GM23248 (cell line): ENCODE measurements at regions not wholly inside any gene's neighbourhood (a gene's known extent, or its start where the extent isn't known, plus 50 kb on each side); places are given as distances from the start of the nearest gene placed in this dataset.

Experiments
- DNase-seq: peaks from one replicate; pipeline ENCODE4 v3.0.0-alpha.2; 2015
- H2AFZ ChIP-seq: fragments of 200-600 bp; sonication (generic); 2 replicates; pipeline ENCODE4 v1.6.1; 2016; ENCODE audit warnings: antibody characterized with exemption
- H3F3A ChIP-seq: fragments of 200-600 bp; sonication (generic); 2 replicates; pipeline ENCODE4 v1.6.1; 2016; ENCODE audit warnings: mild to moderate bottlenecking, antibody characterized with exemption, mixed run types; ENCODE audit not compliant: insufficient read depth
- H3K27ac ChIP-seq: fragments of 200-600 bp; sonication (generic); 2 replicates; pipeline ENCODE4 v1.5.1; 2016; ENCODE audit warnings: mild to moderate bottlenecking
- H3K27me3 ChIP-seq: fragments of 200-600 bp; sonication (generic); replicated peaks from 2 replicates; pipeline ENCODE4 v1.6.1; 2016; ENCODE audit warnings: mild to moderate bottlenecking; ENCODE audit not compliant: insufficient read depth
- H3K36me3 ChIP-seq: fragments of 200-600 bp; sonication (generic); 2 replicates; pipeline ENCODE4 v1.6.1; 2016; ENCODE audit warnings: low read depth, mild to moderate bottlenecking
- H3K4me1 ChIP-seq: fragments of 200-600 bp; sonication (generic); 2 replicates; pipeline ENCODE4 v1.6.1; 2016; ENCODE audit warnings: mild to moderate bottlenecking; ENCODE audit not compliant: insufficient read depth
- H3K4me2 ChIP-seq: fragments of 200-600 bp; sonication (generic); one replicate; pipeline ENCODE4 v1.6.1; 2016; ENCODE audit warnings: mild to moderate bottlenecking; ENCODE audit not compliant: unreplicated experiment
- H3K4me3 ChIP-seq: fragments of 200-600 bp; sonication (generic); 2 replicates; pipeline ENCODE4 v1.5.1; 2016; ENCODE audit warnings: mild to moderate bottlenecking
- H3K79me2 ChIP-seq: fragments of 200-600 bp; sonication (generic); 2 replicates; pipeline ENCODE4 v1.6.1; 2016; ENCODE audit warnings: mild to moderate bottlenecking; ENCODE audit not compliant: insufficient read depth
- H3K9ac ChIP-seq: fragments of 200-600 bp; sonication (generic); 2 replicates; pipeline ENCODE4 v1.6.1; 2016; ENCODE audit warnings: mild to moderate bottlenecking
- H3K9me2 ChIP-seq: fragments of 200-600 bp; sonication (generic); 2 replicates; pipeline ENCODE4 v1.6.1; 2016; ENCODE audit warnings: mixed run types, mild to moderate bottlenecking, moderate library complexity; ENCODE audit not compliant: insufficient read depth
- H3K9me3 ChIP-seq: fragments of 200-600 bp; sonication (generic); one replicate; pipeline ENCODE4 v1.6.1; 2017; ENCODE audit warnings: low read depth
- H4K20me1 ChIP-seq: fragments of 200-600 bp; sonication (generic); 2 replicates; pipeline ENCODE4 v1.6.0; 2016; ENCODE audit not compliant: insufficient read depth
- EZH2 ChIP-seq: fragments of 200-600 bp; sonication (generic); IDR thresholded peaks from 2 replicates; pipeline ENCODE4 v1.6.1; 2018; ENCODE audit warnings: antibody characterized with exemption, mild to moderate bottlenecking; ENCODE audit not compliant: insufficient read depth, poor library complexity, severe bottlenecking
- EZH2phosphoT487 ChIP-seq: fragments of 200-600 bp; sonication (generic); IDR thresholded peaks from 2 replicates; pipeline ENCODE4 v1.6.1; 2018; ENCODE audit warnings: antibody characterized with exemption, moderate library complexity, mild to moderate bottlenecking, low read depth; ENCODE audit not compliant: insufficient read depth
- WGBS, 2 experiments: methylation state at CpG; one replicate each; pipeline ENCODE4 v1.1.6; 2015 to 2017; ENCODE audit warnings: low lambda C conversion rate in 2 of 2, low coverage in 1 of 2; ENCODE audit errors: missing lambda C conversion rate in 2 of 2; 5-methylcytosine and 5-hydroxymethylcytosine counted together
- in situ Hi-C: fragments of 300-500 bp; cut with MboI; formaldehyde crosslinking; loops from 2 replicates; pipeline ENCODE4 v1.15.0; 2020

- H3K27ac ChIP-seq, result no peak overlapping the region
- no peaks in the 10 kb centered on the region for H4K20me1 ChIP-seq
- H3K9me3 ChIP-seq, result no peaks in the 10 kb centered on the region
- no peaks in the 10 kb centered on the region for H3K27me3 ChIP-seq
- no peak overlapping the region for H3K4me2 ChIP-seq
- peaks cover 16% of the 10 kb centered on the region for H3K4me1 ChIP-seq
- H3K4me3 ChIP-seq, result no peak overlapping the region
- no peak for DNase-seq
- H3F3A ChIP-seq, result no peaks in the 10 kb centered on the region; the same call in 1 of the 2 replicates
- WGBS, 2 experiments, result 97 to 100% methylated on average over 2 of the region's 2 CpGs
- no peak overlapping the region for H3K9ac ChIP-seq
- H2AFZ ChIP-seq, result no peak overlapping the region
- no peaks in the 10 kb centered on the region for H3K9me2 ChIP-seq
- in situ Hi-C loops, result no loop called here
- H3K36me3 ChIP-seq, result no peaks in the 10 kb centered on the region
- H3K79me2 ChIP-seq, result no peaks in the 10 kb centered on the region
- TF ChIP-seq EZH2, result no peak
- TF ChIP-seq EZH2phosphoT487, result no peak
These were observed 123.8 kb upstream of the DDIT4L start for GRCh38 chr4:100314057-100314456.

- Histone ChIP-seq H3K9me3 (no peaks in the 10 kb centered on the region), H3F3A (no peaks in the 10 kb centered on the region; the same call in 1 of the 2 replicates), H4K20me1 (no peaks in the 10 kb centered on the region), H3K36me3 (no peaks in the 10 kb centered on the region), H3K27me3 (no peaks in the 10 kb centered on the region), H3K79me2 (no peaks in the 10 kb centered on the region), H3K9ac (no peak overlapping the region), H3K4me3 (no peak overlapping the region), H3K4me2 (no peak overlapping the region), H2AFZ (no peak overlapping the region), H3K9me2 (no peaks in the 10 kb centered on the region), H3K27ac (no peak overlapping the region), H3K4me1 (peaks cover 10% of the 10 kb centered on the region)
- in situ Hi-C loops, result no loop called here
- WGBS, 2 experiments, result 82 to 90% methylated on average over 2 of the region's 2 CpGs
- no peak for DNase-seq
- no peak for TF ChIP-seq EZH2
- no peak for TF ChIP-seq EZH2phosphoT487
These were observed 122.5 kb upstream of the DDIT4L start for GRCh38 chr4:100312615-100313350.

GRCh38 chr4:100311181-100311580, 120.9 kb upstream of the DDIT4L start:
- no peaks in the 10 kb centered on the region for H4K20me1 ChIP-seq
- H3K9me2 ChIP-seq, result no peaks in the 10 kb centered on the region
- in situ Hi-C loops, result no loop called here
- TF ChIP-seq EZH2phosphoT487 (no peak), EZH2 (no peak)
- peaks cover 5% of the 10 kb centered on the region for H3F3A ChIP-seq
- H3K9me3 ChIP-seq, result no peaks in the 10 kb centered on the region
- peak; percentile 26 for DNase-seq
- no peak overlapping the region for H3K4me2 ChIP-seq
- H3K9ac ChIP-seq, result no peak overlapping the region
- no peak overlapping the region for H3K4me3 ChIP-seq
- H3K36me3 ChIP-seq, result no peaks in the 10 kb centered on the region
- H2AFZ ChIP-seq, result no peak overlapping the region
- no peak overlapping the region for H3K27ac ChIP-seq
- no peaks in the 10 kb centered on the region for H3K27me3 ChIP-seq
- 58 to 67% methylated on average over 3 of the region's 3 CpGs for WGBS, 2 experiments
- 0 out of 2 replicates have a peak, but pooled peaks cover 3% of the 10 kb centered on the region for H3K4me1 ChIP-seq
- H3K79me2 ChIP-seq, result no peaks in the 10 kb centered on the region

- Histone ChIP-seq H4K20me1 (no peaks in the 10 kb centered on the region), H2AFZ (no peak overlapping the region), H3K9me2 (no peaks in the 10 kb centered on the region), H3K79me2 (no peaks in the 10 kb centered on the region), H3K4me3 (no peak overlapping the region), H3F3A (peaks cover 12% of the 10 kb centered on the region), H3K9ac (no peak overlapping the region), H3K9me3 (no peaks in the 10 kb centered on the region), H3K4me1 (0 out of 2 replicates have a peak, but pooled peaks cover 7% of the 10 kb centered on the region), H3K4me2 (no peak overlapping the region), H3K27ac (no peak overlapping the region), H3K27me3 (no peaks in the 10 kb centered on the region), H3K36me3 (no peaks in the 10 kb centered on the region)
- in situ Hi-C loops, result no loop called here
- TF ChIP-seq EZH2phosphoT487 (no peak), EZH2 (no peak)
- peak; percentile 57 for DNase-seq
These were observed 115.8 kb upstream of the DDIT4L start for GRCh38 chr4:100306018-100306417.
